RCC 7860 (cell line): ENCODE measurements at regions not wholly inside any gene's neighbourhood (a gene's known extent, or its start where the extent isn't known, plus 50 kb on each side); places are given as distances from the start of the nearest gene placed in this dataset.

Source experiments
- DNase-seq: peaks from one replicate; pipeline ENCODE4 v3.0.0-alpha.2; 2015; ENCODE audit warnings: low spot score
- FAIRE-seq: peaks from 2 replicates; lab custom pipeline; 2012; peaks lifted over from hg19 to GRCh38; lab: Jason Lieb, UNC

DNA sequence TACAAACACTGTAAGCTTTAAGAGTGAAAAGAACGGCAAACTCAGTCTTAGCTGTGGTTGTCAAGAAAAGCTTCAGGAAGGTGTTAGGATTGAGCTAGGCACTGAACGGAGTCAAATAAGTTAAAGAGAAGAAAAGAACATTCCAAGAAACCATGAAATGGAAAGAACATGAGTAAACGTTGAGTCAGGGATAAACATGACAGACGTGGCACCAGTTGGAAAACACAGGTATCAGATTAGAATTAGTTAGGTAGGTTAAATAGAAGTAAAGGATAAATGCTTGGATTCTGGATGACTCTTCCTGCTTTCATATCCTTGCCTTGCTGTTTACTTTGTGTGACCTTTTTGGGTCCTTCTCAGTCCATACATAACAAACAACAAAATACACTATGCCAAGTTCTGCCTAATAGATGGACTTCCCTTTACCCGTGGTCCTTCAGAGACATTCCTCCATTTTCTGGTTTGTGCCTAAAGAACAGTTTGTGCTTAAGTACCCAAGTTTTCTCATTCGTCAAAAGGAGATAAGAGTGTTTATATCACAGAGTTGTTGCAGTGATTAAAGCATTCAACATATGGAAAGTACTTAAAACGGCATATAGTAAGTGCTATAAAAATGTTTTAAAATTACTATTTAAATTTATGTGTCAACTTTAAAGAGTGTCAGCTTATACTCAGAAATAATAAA lies 446.9 kb downstream of the TMA16 start:
- FAIRE-seq, result no peak

DNA sequence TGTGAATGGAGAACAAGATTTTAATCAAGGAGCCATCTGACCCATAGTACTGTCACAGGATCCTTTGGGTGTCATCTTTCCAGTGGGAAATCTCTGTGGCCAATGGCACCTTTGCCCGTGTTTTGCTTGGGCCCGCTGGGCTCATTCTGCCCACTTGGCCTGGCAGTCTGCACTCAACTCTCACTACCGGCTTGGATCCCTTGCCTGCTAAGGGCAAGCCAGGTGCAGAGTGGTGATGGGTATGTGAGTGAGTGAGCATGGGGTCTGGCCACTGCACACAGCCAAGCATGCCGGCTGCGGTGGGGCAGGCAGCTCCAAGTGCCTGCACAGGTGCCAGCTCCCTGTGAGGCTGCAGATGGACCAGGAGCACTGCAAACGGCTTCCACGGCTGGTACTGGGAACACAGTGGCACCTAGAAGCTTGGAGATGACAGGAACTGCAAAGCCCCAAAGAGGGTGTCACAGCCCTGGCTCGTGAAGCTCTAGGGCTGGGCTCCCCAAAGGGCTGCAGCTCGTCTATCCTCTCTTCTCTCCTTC lies 454.5 kb downstream of the TMA16 start:
- DNase-seq (no peak), FAIRE-seq (no peak)

More for the DNA sequence above, 446.9 kb downstream of the TMA16 start:
- DNase-seq, result peak; percentile 25

DNA sequence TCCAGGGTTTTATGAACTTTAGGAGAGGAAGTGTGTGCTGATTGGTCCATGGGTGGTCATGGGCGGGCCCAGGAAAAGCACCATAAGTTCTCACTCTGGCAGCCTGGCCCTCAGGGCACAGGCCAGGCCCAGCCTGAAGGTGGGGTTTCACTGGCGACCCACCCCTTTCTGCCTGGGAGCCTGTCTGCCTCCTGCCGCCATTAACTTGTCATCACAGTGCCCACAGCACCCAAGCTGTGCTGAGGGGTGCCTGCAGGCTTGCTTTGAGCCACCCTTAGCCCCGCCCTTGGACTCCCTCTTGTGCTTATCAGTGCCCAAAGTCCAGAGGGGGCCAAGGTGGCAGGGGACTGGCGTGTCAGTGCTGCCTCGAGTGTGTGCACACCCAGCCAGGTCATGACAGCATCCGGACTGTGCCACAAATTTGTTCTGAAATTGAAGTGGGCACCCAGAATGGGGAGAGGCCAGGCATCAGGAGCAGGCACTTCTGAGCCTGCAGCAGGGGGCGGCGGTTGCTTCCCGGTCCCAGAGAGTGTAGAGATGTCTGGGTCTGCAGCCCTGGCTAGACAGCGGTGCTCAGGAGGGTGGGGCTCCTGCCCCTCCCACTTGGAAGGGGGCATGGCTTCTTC lies 455.6 kb downstream of the TMA16 start:
- DNase-seq, result no peak
- no peak for FAIRE-seq

DNA sequence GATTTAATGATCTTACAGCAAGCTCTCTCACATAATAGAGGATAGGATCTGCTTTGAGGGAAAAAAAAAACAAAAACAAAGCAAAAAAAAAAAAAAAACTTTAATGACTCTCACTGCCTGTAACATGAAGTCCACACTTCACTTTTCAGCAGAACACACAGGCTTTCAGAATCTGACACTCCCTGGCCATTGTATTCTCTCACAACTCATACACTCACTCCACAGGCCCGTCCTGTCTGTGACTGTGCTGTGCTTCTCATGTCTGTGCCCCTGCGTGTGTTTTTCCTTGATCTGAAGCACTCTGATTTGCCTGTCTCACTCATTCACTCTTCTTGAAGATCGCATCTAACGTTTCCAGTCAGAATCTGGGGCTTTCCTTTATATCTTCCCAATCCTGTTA lies 460.8 kb downstream of the TMA16 start:
- DNase-seq (no peak), FAIRE-seq (no peak)

DNA sequence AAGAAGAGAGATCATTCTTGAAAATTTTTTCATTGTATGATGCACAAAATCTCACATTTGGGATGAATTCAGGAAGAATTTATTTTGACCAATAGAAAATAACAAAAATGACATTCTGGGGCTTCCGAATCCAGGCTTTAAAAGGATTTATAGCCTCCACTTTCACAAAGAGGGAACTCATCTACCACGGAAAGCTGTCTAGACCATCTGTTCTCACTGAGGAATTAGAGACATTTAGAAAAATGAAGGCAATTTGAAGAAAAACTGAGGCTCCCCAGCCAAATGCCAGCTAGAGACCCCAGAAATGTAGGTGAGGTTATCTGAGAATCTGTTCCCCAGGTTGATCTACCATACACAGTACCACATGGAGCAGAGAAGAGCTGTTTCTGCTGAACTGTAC lies 464.3 kb downstream of the TMA16 start:
- no peak for DNase-seq
- FAIRE-seq, result no peak

DNA sequence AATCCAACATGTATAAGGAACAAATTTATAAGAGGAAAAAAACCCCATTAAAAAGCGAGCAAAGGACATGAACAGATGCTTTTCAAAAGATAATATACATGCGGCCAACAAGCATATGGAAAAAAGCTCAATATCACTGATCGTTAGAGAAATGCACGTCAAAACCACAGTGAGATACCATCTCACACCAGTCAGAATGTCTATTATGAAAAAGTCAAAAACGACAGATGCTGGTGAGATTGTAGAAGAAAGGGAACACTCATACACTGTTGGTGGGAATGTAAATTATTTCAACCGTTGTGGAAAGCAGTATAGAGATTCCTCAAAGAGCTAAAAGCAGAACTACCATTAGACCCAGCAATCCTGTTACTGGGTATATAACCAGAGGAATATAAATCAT lies 465.4 kb downstream of the TMA16 start:
- FAIRE-seq, result no peak
- DNase-seq, result no peak

DNA sequence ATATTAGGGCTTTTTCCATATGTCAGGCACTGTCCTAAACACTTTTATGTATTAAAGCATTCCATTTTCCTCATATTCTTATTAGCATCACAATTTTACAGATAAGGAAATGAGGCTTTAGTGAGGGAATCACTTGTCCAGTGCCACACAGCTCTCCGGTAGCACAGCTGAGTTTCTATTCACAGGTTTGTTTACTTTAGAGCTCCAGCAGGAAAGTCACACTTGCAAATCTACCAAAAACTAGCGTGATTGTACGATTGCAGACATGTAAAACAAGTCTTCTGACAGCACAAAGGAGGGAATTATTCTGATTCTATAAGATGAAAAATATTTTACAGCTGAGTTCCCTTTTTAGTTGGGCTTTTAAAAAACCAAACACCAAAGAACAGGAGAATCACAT lies 472.1 kb downstream of the TMA16 start:
- FAIRE-seq, result no peak

DNA sequence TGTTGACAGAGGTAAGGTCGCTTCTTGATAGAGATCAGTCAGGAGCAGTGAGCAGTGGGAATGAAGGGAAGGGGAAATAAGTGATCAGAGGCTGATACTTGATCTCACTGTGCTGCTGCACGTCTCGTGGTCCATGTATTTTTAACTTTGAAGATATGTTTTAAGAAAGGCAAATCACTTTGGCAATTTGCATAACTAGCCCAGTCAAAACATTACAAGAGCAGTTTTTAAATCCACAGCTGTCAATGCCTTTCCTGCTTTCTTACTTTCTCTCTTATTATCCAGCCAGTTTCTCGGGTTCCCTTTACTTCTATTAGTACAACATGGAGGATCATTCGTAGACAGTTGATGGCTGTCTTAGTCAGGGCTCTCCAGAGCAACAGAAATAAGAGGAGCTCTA lies 472.8 kb downstream of the TMA16 start:
- no peak for FAIRE-seq
- no peak for DNase-seq

More for the DNA sequence above, 472.1 kb downstream of the TMA16 start:
- no peak for DNase-seq

DNA sequence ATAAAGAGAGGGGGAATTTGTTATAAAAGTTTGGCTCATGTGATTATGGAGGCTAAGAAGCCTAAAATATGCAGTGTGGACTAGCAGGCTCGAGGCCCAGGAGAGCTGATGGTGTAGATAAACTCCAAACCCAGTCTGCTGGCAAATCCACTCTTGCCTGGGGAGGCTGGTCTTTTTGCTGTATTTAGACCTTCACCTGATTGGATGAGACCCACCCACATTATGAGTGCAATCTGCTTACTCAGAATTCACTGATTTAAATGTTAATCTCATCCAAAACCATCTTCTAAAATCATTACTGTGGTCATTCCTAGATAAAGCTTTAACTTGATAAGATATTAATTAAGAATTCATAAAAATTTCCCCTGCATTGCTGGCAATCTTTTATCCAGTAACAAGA lies 473.2 kb downstream of the TMA16 start:
- DNase-seq, result no peak
- FAIRE-seq, result no peak

DNA sequence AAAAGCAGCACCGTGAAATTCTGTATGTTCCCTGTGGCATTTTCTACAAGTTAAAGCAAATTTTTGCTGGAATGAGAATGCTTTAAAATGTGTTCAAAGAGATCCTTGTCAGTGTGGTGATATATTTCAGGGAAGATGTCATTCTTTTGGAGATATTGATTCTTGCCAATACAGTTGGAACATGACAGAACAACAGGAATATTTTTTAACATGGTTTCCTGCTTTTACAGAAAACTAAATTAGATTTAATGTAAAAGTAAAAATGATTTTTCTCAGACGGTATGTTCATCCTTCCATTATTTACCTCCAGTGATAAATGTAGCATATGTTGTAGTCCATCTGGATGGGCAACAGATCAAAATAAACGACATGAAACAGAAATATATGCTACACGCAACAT lies 474.8 kb downstream of the TMA16 start:
- DNase-seq (no peak), FAIRE-seq (no peak)

DNA sequence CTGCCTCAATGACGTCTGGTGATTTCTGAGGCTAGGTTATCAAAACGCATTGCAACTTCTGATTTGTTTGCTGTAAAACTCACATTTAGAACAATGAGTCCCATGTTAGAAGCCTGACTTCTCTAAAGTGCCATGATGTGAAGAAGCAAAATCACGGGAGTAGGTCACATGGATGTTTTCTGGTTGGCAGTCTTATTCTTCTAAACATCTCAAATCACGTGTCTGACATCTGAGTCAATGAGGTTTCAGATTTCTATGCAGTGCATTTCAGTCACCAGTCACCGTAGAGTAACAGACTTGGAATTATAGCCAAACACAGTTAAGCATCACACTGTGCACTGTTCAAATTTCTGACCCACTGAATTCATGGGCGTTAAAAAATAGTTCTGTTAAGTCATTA lies 482.1 kb downstream of the TMA16 start:
- DNase-seq (no peak), FAIRE-seq (no peak)

DNA sequence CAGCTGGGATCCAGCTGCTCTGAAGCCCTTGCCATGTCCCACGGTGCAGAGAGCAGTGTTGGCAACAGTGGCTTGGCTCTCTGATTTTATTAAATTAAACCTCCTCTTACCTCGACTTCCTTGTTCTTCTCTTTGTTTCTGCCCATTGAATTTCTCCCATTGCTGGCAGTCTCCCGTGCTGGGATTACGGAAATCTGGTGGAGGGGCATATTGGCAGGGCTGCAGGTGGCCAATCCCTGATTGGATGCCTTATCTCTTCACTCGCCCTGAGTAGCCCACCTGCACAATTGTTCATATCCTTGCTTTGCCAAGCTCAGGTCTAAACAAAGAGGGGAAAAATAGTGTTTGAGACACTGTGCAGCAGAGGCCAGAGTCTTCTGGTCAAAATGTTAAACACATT lies 493.9 kb downstream of the TMA16 start:
- no peak for FAIRE-seq

DNA sequence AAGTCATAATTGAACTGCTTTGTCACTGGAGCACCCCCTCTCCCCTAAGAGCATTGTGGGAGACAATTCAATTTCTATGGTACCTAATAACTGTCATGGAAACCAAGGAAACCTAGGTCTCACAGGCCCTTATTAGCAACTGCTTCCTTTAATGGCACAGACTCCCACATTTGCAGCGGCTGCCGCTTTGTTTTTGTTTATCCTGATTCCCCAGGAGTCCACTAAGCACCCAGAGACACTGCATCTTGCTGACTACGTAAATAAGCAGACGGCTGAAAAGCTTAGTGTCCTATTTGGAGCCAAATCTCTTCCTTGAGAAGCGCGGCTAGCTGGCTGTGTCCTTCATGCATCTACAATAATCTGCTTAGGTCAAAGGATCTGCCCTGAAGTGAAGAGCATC lies 494.4 kb downstream of the TMA16 start:
- FAIRE-seq, result no peak
- no peak for DNase-seq

More for the DNA sequence above, 493.9 kb downstream of the TMA16 start:
- no peak for DNase-seq

DNA sequence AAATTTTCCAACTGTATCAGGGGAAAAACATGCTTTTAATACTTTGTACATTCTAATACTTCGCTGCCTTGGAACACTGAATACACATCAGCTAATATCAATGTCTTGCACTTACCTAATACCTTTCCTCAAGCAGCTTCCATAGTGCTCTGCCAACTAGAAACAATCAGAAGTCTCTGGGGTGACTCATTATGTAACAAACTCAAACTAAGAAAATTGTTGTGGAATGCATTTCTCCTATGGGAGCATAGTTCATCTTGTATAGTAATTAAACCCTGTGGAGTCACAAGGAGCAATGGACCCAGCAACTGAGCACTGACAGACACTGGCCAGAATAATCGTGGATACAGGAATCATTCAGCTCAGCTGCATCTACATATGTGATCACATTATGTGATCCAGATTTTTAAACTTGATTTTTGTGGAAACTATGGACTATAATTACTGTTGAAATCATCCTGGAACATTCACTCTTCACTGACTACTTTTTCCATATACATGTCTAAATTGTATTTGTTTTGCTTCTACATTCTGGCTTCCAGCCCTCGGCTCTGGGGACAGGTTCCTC lies 496.9 kb downstream of the TMA16 start:
- FAIRE-seq (no peak), DNase-seq (no peak)

DNA sequence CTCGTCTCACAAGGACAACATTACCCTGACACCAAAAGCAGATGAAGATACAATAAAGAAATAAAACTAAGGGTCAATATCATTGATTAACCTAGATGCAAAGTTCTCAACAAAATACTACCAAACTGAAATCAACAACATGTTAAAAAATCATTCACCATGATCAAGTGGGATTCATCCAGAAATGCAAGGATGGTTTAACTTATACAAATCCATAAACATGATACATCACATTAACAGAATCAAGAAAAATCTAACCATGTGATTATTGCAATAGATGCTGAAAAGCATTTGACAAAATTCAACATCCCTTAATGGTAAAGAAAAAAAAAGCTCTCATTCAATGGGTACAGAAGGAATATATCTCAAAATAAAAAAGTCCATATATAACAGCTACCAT lies 514.9 kb downstream of the TMA16 start:
- FAIRE-seq (no peak), DNase-seq (no peak)

DNA sequence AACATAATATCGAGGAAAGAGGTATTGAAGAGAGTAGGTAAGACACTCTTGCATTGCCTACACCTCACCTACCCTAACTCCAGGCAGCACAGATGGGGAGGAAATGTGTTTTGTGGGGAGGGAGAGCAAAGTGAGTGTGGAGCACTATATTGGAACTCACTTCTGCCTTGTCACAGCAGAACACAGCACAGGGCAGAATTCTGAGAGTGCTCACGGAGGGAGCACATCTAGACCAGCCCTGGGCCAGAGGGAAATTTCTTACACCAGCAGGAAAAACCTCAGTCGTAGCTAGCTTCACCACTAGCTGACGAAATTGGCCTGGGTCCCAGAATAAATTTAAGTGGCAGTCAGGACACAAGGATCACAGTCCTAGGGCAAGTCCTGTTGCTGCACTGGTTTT lies 517.3 kb downstream of the TMA16 start:
- DNase-seq, result no peak
- no peak for FAIRE-seq

DNA sequence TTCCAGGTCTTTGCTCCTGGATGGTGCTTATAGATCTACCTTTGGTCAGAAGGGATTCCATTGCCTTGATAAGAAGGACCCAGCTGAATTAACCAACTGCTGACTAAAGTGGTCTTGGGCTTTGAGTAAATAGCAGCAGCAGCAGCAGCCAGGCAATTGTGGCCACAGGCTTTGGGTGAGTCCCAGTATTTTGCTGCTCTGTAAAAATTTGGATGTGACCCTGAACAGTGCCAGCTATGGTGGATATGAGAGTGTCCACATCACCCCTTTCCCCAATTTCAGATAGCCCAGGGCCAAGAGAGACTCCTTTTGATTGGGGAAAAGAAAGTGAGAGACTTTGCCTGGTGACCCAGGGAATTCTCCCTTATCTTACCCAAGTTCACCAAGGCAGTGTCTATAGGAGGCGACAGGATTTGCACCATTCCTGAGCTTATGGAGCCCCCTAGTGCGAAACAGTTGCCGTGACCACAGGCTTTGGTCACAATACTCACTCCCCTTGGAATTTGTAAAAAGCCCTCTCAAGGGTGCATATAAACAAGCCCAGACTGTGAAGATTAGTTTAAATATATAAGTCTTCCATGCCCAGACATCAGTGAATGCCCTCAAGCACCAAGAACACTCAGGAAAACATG lies 518.0 kb downstream of the TMA16 start:
- no peak for DNase-seq

DNA sequence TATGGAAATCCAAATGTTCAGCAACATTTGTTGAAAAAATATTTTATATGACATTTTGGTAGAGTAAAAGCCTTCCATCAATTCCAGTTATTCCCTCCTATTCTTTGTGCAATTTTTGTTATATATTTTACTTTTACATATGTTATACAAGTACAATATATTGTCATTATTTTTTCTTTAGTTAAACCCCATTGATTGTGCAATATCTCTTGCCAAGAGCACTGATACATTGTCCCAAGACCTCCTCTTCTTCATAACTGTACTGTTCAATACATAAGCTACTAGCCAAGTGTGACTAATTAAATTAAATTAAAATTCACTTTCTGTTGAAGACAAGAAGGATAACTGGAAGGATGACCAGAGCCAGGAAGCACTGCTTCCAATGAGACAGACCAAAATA lies 527.5 kb downstream of the TMA16 start:
- FAIRE-seq (no peak), DNase-seq (no peak)

More for the DNA sequence above, 518.0 kb downstream of the TMA16 start:
- FAIRE-seq, result no peak

DNA sequence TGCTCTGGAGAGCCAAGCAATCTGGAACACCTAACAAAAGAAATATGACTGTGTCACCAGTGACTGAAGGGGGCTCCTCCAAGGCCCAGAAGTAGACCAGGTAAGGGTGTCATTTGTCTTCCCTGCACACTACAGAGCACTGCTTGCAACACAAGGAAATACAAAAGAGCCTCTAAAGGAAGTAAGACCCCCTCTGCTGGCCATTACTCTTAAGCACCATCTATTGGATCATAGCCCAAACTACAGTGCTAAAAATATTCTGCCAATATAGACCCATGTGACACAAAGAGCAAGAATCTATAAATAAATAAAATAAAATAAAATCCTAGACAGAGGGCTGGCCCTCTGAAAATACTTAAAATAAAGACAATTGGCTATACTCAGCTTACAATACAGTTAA lies 528.7 kb downstream of the TMA16 start:
- no peak for DNase-seq
- FAIRE-seq, result no peak

DNA sequence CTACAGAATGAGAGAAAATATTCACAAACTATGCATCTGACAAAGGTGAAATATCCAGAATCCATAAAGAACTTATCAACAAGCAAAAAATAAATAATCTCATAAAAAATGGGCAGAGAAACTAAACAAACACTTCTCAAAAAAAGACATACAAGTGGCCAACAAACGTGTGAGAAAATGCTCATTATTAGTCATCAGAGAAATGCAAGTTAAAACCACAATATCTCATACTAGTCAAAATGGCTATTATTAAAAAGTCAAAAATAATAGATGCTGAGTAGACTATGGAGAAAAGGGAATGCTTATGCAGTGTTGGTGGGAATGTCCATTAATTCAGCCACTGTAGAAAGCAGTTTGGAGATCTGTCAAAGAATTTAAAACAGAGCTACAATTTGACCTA lies 533.3 kb downstream of the TMA16 start:
- FAIRE-seq, result no peak
- DNase-seq, result no peak

DNA sequence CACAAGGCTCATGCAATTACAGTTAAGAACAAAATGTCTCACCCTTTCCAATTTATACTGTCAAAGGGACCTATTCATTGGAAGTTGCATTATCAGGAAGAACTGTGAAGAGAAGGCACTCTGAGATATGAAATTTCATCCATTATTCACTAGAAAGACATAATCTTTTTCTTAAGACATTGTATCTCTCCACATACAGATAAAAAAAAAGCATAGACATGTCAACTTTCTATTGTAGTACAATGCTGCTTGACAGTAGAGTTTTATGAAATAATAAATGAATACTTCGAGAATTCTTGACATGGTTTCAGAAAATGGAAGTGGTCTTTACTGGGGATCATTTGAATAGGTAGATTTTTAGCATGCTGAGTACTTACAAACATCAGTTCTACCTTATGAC lies 545.0 kb downstream of the TMA16 start:
- FAIRE-seq (no peak), DNase-seq (no peak)
